ENCODE measurements at regions not wholly inside any gene's neighbourhood (a gene's known extent, or its start where the extent isn't known, plus 50 kb on each side); places are given as distances from the start of the nearest gene placed in this dataset.
A peak's percentile ranks its signal among the peaks of the same experiment; 100 is the strongest.

GRCh38 chr4:173827707-173828106 lies 297.7 kb upstream of the HAND2 start:
- H3K27ac ChIP-seq (ENCODE audit: low read depth, low read length): no peak overlapping the region
- 20% methylated on average over 1 of the region's 2 CpGs for WGBS (ENCODE audit: insufficient coverage)
- no peaks in the 10 kb centered on the region for H3K9me3 ChIP-seq (ENCODE audit: control insufficient read depth, insufficient read depth, low read length)
- no peaks in the 10 kb centered on the region for H3K27me3 ChIP-seq (ENCODE audit: control insufficient read depth, insufficient read depth, low read length)
- H3K36me3 ChIP-seq (ENCODE audit: control insufficient read depth, insufficient read depth, low read length): no peaks in the 10 kb centered on the region
- DNase-seq (ENCODE audit: low read depth in 4 of 6, low spot score in 6 of 6): no peak
- H3K4me3 ChIP-seq (ENCODE audit: low read depth, low read length): no peak overlapping the region
- no peaks in the 10 kb centered on the region for H3K4me1 ChIP-seq (ENCODE audit: control insufficient read depth, insufficient read depth, low read length)

- Histone ChIP-seq H3K27ac (ENCODE audit: low read depth, low read length) (no peak overlapping the region), H3K4me3 (ENCODE audit: low read depth, low read length) (no peak overlapping the region), H3K36me3 (ENCODE audit: control insufficient read depth, insufficient read depth, low read length) (no peaks in the 10 kb centered on the region), H3K4me1 (ENCODE audit: control insufficient read depth, insufficient read depth, low read length) (no peaks in the 10 kb centered on the region), H3K27me3 (ENCODE audit: control insufficient read depth, insufficient read depth, low read length) (no peaks in the 10 kb centered on the region), H3K9me3 (ENCODE audit: control insufficient read depth, insufficient read depth, low read length) (no peaks in the 10 kb centered on the region)
- WGBS (ENCODE audit: insufficient coverage): no CpG with 5 or more reads among the region's 3 CpGs
- DNase-seq (ENCODE audit: low read depth in 4 of 6, low spot score in 6 of 6): peak in 2 of 6 donors; percentile 5 to 39
These were observed 291.8 kb upstream of the HAND2 start for GRCh38 chr4:173821876-173822275.

GRCh38 chr4:173821036-173821435 lies 291.0 kb upstream of the HAND2 start:
- Histone ChIP-seq H3K9me3 (ENCODE audit: control insufficient read depth, insufficient read depth, low read length) (no peaks in the 10 kb centered on the region), H3K36me3 (ENCODE audit: control insufficient read depth, insufficient read depth, low read length) (no peaks in the 10 kb centered on the region), H3K27ac (ENCODE audit: low read depth, low read length) (no peak overlapping the region), H3K4me1 (ENCODE audit: control insufficient read depth, insufficient read depth, low read length) (no peaks in the 10 kb centered on the region), H3K4me3 (ENCODE audit: low read depth, low read length) (no peak overlapping the region), H3K27me3 (ENCODE audit: control insufficient read depth, insufficient read depth, low read length) (no peaks in the 10 kb centered on the region)
- DNase-seq (ENCODE audit: low read depth in 4 of 6, low spot score in 6 of 6): no peak
- WGBS (ENCODE audit: insufficient coverage): no CpG with 5 or more reads among the region's 1 CpG

DNA sequence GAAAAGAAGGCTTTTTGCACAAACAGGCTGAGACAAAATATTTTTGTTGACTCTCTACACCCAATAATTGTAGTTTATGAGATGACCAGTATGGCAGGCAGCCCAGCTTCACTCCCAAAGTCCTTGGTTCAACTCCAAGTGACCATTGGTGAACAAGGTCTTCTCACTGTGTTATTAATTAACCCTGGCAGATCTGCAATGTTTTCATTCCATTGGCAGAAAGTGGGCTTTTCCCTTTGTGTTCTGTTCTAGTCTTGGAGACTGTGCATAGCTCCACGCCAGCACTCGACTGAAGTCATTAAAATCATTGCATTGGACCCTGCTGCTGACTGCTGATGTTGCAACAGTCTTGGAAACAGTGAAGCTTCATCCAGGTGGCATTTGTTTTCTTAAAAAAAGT lies 277.3 kb upstream of the HAND2 start:
- WGBS (ENCODE audit: insufficient coverage): 42% methylated on average over 2 of the region's 2 CpGs
- H3K9me3 ChIP-seq (ENCODE audit: control insufficient read depth, insufficient read depth, low read length): no peaks in the 10 kb centered on the region
- H3K4me3 ChIP-seq (ENCODE audit: low read depth, low read length): no peak overlapping the region
- no peaks in the 10 kb centered on the region for H3K36me3 ChIP-seq (ENCODE audit: control insufficient read depth, insufficient read depth, low read length)
- no peaks in the 10 kb centered on the region for H3K4me1 ChIP-seq (ENCODE audit: control insufficient read depth, insufficient read depth, low read length)
- no peaks in the 10 kb centered on the region for H3K27me3 ChIP-seq (ENCODE audit: control insufficient read depth, insufficient read depth, low read length)
- peak in 1 of 6 donors; percentile 45 for DNase-seq (ENCODE audit: low read depth in 4 of 6, low spot score in 6 of 6)
- H3K27ac ChIP-seq (ENCODE audit: low read depth, low read length): no peak overlapping the region

DNA sequence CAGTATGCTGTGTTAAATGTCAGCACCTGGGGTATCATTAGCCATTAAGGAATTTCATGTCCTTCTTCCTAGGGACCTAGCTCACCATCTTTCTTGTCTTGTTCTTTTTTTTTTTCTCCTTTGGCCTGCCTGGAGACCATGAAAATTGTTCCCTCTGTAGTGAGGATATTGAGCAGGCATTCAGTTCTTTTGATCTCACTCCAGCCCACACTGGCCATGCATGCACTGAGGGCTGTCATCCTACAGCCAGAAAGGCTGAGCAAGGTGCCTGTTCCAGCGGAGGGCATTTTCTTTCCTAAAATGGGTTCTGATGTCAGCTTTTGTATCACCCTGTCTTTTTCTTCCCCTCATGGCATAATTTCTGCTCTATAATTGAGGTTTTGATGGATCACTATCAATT lies 275.9 kb upstream of the HAND2 start:
- no peaks in the 10 kb centered on the region for H3K36me3 ChIP-seq (ENCODE audit: control insufficient read depth, insufficient read depth, low read length)
- H3K27ac ChIP-seq (ENCODE audit: low read depth, low read length): no peak overlapping the region
- no peak for DNase-seq (ENCODE audit: low read depth in 4 of 6, low spot score in 6 of 6)
- H3K4me3 ChIP-seq (ENCODE audit: low read depth, low read length): no peak overlapping the region
- WGBS (ENCODE audit: insufficient coverage): no CpG with 5 or more reads among the region's 1 CpG
- H3K4me1 ChIP-seq (ENCODE audit: control insufficient read depth, insufficient read depth, low read length): no peaks in the 10 kb centered on the region
- H3K27me3 ChIP-seq (ENCODE audit: control insufficient read depth, insufficient read depth, low read length): no peaks in the 10 kb centered on the region
- no peaks in the 10 kb centered on the region for H3K9me3 ChIP-seq (ENCODE audit: control insufficient read depth, insufficient read depth, low read length)

DNA sequence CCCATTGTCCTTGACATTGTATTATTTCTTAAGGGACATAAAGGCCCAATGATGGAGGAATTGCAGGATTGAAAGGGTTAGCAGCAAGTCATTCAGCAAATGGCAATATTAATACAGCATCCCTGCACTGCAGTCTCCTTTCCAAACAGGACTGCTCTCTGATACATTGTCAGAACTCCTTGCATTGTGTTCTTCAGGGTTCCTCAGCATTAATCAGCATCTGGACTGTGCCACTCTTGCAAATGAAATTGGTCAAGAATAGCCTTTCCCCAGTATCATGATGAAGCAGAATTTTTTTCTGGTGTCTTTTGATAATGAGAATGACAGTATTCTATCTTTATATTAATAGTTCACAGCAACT lies 272.6 kb upstream of the HAND2 start:
- Histone ChIP-seq H3K36me3 (ENCODE audit: control insufficient read depth, insufficient read depth, low read length) (no peaks in the 10 kb centered on the region), H3K4me1 (ENCODE audit: control insufficient read depth, insufficient read depth, low read length) (no peaks in the 10 kb centered on the region), H3K4me3 (ENCODE audit: low read depth, low read length) (no peak overlapping the region), H3K27me3 (ENCODE audit: control insufficient read depth, insufficient read depth, low read length) (no peaks in the 10 kb centered on the region), H3K27ac (ENCODE audit: low read depth, low read length) (no peak overlapping the region), H3K9me3 (ENCODE audit: control insufficient read depth, insufficient read depth, low read length) (no peaks in the 10 kb centered on the region)
- DNase-seq (ENCODE audit: low read depth in 4 of 6, low spot score in 6 of 6): no peak

- no peak overlapping the region for H3K27ac ChIP-seq (ENCODE audit: low read depth, low read length)
- H3K9me3 ChIP-seq (ENCODE audit: control insufficient read depth, insufficient read depth, low read length): no peaks in the 10 kb centered on the region
- no peaks in the 10 kb centered on the region for H3K36me3 ChIP-seq (ENCODE audit: control insufficient read depth, insufficient read depth, low read length)
- no peak overlapping the region for H3K4me3 ChIP-seq (ENCODE audit: low read depth, low read length)
- 75% methylated on average over 1 of the region's 3 CpGs for WGBS (ENCODE audit: insufficient coverage)
- DNase-seq (ENCODE audit: low read depth in 4 of 6, low spot score in 6 of 6): no peak
- no peaks in the 10 kb centered on the region for H3K4me1 ChIP-seq (ENCODE audit: control insufficient read depth, insufficient read depth, low read length)
- no peaks in the 10 kb centered on the region for H3K27me3 ChIP-seq (ENCODE audit: control insufficient read depth, insufficient read depth, low read length)
These were observed 272.0 kb upstream of the HAND2 start for GRCh38 chr4:173801876-173802661.

GRCh38 chr4:173801361-173801760 lies 271.3 kb upstream of the HAND2 start:
- Histone ChIP-seq H3K9me3 (ENCODE audit: control insufficient read depth, insufficient read depth, low read length) (no peaks in the 10 kb centered on the region), H3K27me3 (ENCODE audit: control insufficient read depth, insufficient read depth, low read length) (no peaks in the 10 kb centered on the region), H3K36me3 (ENCODE audit: control insufficient read depth, insufficient read depth, low read length) (no peaks in the 10 kb centered on the region), H3K4me1 (ENCODE audit: control insufficient read depth, insufficient read depth, low read length) (no peaks in the 10 kb centered on the region), H3K27ac (ENCODE audit: low read depth, low read length) (no peak overlapping the region), H3K4me3 (ENCODE audit: low read depth, low read length) (no peak overlapping the region)
- 10% methylated on average over 1 of the region's 1 CpG for WGBS (ENCODE audit: insufficient coverage)
- no peak for DNase-seq (ENCODE audit: low read depth in 4 of 6, low spot score in 6 of 6)

- Histone ChIP-seq H3K36me3 (ENCODE audit: control insufficient read depth, insufficient read depth, low read length) (no peaks in the 10 kb centered on the region), H3K4me3 (ENCODE audit: low read depth, low read length) (no peak overlapping the region), H3K27ac (ENCODE audit: low read depth, low read length) (no peak overlapping the region), H3K9me3 (ENCODE audit: control insufficient read depth, insufficient read depth, low read length) (no peaks in the 10 kb centered on the region), H3K4me1 (ENCODE audit: control insufficient read depth, insufficient read depth, low read length) (no peaks in the 10 kb centered on the region), H3K27me3 (ENCODE audit: control insufficient read depth, insufficient read depth, low read length) (no peaks in the 10 kb centered on the region)
- no peak for DNase-seq (ENCODE audit: low read depth in 4 of 6, low spot score in 6 of 6)
- 93% methylated on average over 1 of the region's 1 CpG for WGBS (ENCODE audit: insufficient coverage)
These were observed 267.3 kb upstream of the HAND2 start for GRCh38 chr4:173797296-173797695.

DNA sequence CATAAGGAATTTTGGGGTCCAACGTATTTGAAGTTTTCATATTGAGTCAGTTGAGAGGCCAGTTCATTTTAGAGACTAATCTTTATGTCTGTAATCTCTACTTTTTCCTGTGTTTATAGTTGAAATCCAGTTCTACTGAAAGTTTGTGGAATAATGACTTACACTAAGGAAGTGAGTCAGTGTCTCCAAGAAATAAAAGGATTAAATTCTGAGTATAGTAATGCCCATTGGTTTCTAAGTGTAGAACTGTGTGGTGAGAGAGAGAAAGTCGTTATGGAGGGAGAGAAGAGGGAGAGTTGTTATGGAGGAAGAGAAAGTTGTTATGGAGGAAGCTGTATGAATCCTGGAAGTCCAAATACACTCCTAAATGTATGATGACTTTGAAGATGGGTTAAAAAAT lies 264.6 kb upstream of the HAND2 start:
- Histone ChIP-seq H3K27ac (ENCODE audit: low read depth, low read length) (no peak overlapping the region), H3K27me3 (ENCODE audit: control insufficient read depth, insufficient read depth, low read length) (no peaks in the 10 kb centered on the region), H3K4me3 (ENCODE audit: low read depth, low read length) (no peak overlapping the region), H3K4me1 (ENCODE audit: control insufficient read depth, insufficient read depth, low read length) (no peaks in the 10 kb centered on the region), H3K9me3 (ENCODE audit: control insufficient read depth, insufficient read depth, low read length) (no peaks in the 10 kb centered on the region), H3K36me3 (ENCODE audit: control insufficient read depth, insufficient read depth, low read length) (no peaks in the 10 kb centered on the region)
- 71% methylated on average over 1 of the region's 2 CpGs for WGBS (ENCODE audit: insufficient coverage)
- no peak for DNase-seq (ENCODE audit: low read depth in 4 of 6, low spot score in 6 of 6)
